Myocyte (in vitro differentiated cells): ENCODE measurements at regions not wholly inside any gene's neighbourhood (a gene's known extent, or its start where the extent isn't known, plus 50 kb on each side); places are given as distances from the start of the nearest gene placed in this dataset.
"Not testable (repeated sequence)": the region's sequence is repeated elsewhere in the genome, so short reads cannot be mapped to it uniquely, and the experiment has no call there.

Source experiments
- DNase-seq: peaks from one replicate; pipeline ENCODE4 v3.0.0-alpha.2; 2012; ENCODE audit warnings: low read depth

DNA sequence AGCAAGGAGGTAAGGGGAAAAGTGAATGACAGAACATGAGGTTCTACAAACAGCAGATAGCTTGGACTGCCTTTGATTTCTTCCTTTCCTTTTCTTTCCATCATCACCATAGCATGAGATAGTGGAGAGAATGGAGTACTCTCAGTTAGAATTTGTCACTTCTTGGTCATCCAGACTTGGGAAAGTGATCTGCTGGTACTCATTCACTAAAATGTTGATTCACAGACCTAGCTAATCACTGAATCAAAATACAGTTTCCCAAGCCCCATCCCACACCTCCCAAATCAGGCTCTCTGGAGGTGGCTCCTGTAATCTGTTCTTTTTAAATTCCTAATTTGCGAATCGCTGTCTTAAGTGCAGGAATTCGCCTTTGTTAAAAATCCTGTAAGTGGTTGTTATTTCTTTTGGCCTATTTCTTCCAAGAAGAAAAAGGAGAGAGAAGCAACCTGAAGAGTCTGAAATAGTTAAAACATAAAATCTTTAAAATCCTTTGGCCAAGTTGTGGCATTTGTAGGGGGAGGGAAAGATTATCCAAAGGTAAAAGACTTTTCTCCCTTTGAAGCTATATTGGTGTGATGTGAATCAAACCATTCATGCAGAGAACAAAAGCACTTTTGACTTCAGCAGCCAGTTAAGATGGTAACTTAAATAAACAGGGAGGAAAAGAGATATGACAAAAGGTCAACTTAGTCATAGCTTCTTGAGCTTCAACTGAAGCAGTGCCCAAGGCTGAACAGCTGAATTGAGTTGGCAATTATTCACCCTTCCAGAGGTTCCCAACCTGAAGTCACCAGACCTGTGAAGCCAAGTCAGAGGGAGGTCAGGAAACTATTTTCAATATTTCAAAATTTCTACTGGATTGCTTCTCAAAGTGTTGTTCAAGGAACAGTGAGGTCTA lies 255.1 kb upstream of the KRR1 start:
- peak; percentile 55 for DNase-seq

GRCh38 chr12:75765170-75766059 lies 254.0 kb upstream of the KRR1 start:
- no peak for DNase-seq

DNA sequence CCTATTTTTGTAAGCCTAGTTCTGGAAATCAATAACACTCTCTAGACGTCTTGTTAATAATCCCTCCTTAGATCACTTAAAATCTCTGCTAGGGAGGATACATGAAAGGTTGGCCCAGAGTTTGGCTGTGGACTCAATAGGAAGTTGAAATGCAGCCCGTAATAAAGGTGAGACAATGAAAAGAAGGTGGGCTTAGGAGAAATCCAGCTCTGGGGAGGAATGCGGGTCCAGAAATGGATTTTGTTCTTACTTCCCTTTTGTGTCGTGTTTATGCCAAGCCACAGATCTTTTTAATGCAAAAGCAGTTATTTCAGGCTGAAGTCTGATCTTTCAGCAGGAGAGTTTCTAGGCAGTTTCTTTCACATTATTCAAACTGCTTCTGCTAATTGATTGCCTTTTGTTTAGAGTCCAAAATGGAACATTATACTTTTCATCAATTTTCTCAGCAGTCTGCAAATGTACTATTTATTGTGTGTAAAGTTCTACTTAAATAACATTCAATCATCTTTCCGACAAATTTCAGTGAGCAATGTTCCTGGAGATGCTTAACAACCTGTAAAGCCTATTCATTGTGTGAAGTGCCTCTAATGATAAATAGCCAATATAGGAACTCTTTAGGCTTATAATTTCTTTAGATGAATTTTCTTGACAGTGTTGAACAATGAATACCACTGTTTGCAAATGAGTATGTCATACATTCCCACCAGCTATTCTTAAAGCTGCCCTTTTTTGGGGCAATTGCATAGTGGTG lies 252.9 kb upstream of the KRR1 start:
- no peak for DNase-seq

DNA sequence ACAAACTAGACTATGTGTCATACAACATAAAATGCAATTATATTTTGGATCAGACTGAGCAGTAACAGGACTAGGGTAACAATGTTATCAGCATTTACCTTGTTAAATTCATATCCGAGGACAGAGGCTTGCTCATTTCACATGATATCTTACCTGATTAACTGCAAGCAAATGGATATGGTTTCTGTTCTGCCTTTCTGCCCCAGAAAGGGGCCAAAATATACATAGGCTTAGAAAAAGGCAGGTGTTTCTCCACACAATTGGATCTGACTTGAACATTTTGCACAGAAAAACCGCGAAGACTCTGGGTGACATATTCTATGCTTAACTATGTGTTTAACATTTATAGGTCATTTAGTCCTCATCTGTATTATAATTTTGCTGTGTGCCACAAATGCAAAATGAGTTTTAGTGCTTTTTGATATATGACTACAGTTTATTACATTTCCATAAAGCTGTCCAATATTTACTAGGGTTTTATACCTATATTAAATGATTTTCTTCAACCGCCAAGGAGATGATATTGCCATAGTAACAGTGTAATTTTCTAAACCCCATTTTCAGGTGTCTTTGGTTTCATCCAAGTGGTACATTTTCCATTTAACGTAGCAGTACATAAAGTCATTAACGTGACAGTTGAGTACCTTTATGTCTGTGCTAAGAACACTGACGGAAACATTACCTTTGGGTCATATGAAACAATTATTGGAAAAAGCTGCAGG lies 249.3 kb upstream of the KRR1 start:
- DNase-seq: no peak

DNA sequence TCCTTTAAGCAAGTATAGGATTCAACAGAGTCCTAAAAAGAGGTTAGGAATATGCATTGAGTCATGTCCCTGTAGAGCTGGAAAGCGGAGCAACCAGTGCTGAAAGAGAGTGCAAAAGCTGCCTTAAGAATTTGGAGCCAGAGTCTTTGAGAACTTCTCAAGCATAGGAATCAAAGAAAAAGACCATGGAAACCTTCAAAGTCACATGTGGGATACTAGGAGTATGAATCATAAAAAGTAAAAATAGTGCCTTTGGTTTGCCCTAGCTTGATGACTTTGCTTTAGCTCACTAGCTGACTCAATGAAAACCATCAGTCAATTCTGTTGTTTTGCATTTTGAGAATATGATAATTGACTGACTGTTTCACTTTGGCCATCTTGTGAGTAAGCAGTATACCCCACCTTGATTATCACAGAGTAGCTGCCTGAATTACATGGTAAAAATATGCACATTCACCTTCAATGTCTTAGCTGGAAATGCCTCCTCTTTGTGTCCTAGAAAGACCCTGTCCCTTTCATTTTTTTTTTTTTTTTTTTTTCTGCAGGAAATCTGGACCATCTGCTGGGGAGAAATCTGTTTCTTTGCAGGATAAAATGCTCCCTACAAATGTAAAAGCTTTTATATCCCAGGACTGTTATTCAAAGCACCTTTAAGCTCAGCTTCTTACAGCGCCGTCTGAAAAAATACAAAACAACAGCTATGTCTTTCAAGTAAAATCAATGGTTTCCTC lies 248.6 kb upstream of the KRR1 start:
- peak; percentile 66 for DNase-seq

GRCh38 chr12:75759196-75759595 lies 247.8 kb upstream of the KRR1 start:
- no peak for DNase-seq

DNA sequence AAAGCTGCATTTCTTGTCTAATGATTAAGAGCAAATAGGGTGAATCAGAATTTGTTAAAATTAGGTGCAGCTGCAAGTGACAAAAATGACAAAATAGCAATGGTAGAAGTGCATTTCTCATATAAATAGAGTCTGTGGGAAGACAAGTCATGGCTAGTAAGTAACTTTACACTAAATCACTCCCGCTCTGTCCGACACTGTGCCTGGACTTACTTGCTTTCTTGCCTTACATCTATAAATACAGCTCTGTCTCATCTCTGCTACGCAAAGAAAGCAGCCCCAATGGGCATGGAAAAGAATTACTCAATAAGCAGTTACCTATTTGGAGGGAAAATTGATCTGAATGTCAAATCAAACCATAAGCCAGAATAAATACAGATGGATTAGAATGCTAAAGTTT lies 245.4 kb upstream of the KRR1 start:
- no peak for DNase-seq

DNA sequence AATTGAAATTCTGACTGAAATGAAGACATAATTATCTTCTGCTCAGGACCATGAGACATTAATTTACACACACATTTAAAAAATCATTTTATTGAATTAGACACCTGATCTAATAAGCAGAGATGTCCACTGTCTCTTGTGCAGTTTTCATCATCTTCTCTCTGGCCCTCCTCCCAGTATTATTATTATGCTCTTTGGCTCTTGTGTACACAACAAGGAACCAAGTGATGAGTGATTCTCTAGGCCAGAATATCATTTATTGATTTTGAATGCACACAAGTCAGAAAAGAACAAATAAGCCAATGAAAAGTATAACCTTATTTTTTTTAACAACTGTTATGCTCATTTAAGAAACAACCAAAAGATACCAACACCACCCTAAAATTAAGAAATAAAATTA lies 244.7 kb upstream of the KRR1 start:
- DNase-seq: no peak

DNA sequence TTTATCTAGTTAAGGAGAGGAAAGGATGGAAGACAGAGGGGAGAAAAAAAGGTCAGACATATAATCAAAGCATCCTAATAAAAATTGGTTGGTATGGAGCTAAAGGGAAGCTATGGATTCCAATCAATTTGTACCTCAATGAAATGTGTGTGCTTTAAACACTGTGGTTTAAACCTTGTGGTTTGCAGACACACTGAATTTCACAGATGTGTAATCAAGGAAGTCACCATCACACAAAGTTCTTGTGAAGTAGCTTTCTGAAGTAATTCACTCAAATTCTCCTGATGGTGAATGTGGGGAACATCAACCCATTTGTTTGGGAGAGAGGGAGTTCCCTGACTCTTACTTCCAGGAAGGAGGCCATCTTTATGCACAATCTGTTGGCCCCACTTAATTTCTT lies 243.3 kb upstream of the KRR1 start:
- no peak for DNase-seq

DNA sequence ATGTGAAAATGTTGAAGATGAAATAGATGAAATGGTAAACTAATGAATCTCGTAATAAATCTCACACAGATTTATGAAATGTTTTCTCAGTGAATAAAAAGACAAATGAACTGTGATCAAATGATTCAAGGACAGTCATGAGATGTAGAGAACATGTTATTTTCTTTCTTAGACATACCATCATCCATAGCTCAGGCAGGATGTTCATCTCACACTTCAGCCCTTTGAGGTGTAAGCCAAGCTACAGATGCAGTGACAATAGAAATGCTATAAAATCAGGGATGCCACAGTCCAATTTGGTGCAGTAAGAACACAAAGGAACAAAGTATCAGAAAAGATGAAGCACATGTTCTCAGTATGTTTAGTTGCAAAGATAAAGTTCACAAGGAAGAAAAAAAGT lies 242.7 kb upstream of the KRR1 start:
- no peak for DNase-seq

- no peak for DNase-seq
Observed at GRCh38 chr12:75751769-75752471, 240.5 kb upstream of the KRR1 start.

DNA sequence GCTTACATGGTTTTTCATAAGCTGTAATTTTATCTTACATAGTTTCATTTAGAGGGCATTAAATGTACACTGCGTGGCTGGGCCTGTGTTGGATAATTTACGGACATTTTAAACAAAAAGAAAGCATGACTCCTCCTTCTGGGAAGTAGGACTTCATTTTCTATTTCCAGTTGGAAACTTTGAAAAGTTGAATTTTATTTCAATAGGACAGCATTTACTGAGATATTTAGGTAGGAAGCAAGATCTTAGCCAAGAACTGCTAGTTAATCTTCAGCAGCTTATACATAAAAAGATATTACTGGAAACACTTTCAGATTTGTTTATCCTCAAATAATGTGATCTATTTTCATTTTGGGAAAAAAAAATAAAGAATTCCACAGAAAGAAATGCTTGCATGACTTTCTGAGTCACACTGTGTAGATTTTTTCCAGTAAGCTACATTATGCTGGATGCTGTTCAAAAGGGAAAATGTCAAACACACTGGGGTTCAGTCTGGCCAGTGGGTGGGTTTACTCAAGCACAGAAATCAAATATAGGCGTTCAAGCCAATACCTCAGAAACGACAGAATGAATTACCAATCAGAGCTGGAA lies 239.4 kb upstream of the KRR1 start:
- peak; percentile 18 for DNase-seq

DNA sequence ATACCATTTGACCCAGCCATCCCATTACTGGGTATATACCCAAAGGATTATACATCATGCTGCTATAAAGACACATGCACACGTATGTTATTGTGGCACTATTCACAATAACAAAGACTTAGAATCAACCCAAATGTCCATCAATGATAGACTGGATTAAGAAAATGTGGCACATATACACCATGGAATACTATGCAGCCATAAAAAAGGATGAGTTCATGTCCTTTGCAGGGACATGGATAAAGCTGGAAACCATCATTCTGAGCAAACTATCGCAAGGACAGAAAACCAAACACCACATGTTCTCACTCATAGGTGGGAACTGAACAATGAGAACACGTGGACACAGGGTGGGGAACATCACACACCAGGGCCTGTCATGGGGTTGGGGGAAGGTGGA lies 237.6 kb upstream of the KRR1 start:
- DNase-seq: not testable (repeated sequence)

GRCh38 chr12:75748136-75748535 lies 236.7 kb upstream of the KRR1 start:
- no peak for DNase-seq

- peak; percentile 33 for DNase-seq
Observed at GRCh38 chr12:75747572-75748021, 236.2 kb upstream of the KRR1 start.

DNA sequence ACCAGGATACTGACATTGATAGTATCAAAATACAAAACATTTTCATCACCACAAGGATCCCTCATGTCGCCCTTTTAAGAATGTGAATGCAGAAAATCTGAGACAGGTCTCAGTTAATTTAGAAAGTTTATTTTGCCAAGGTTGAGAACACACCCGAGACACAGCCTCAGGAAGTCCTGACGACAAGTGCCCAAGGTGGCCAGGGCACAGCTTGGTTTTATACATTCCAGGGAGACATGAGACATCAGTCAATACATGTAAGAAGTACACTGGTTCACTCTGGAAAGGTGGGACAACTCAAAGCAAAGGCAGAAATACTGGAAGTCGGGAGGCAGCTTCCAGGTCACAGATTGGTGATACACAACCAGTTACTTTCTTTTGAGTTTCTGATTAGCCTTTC lies 235.2 kb upstream of the KRR1 start:
- DNase-seq: no peak

GRCh38 chr12:75744607-75745256 lies 233.3 kb upstream of the KRR1 start:
- DNase-seq: no peak

DNA sequence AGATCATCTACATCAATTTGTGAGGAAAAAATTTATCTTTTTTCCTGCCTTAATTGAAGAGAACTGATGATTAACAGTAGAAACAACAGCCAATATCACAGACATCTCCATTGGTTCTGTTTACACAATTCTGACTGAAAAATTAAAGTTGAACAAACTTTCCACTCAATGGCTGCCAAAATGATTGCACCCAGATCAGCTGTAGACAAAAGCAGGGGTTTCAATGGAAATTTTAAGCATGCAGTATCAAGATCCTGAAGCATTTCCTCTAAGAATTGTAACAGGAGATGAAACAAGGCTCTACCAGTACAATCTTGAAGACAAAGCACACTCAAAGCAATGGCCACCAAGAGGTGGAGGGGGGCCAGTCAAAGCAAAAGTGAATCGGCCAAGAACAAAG lies 231.6 kb upstream of the KRR1 start:
- no peak for DNase-seq

DNA sequence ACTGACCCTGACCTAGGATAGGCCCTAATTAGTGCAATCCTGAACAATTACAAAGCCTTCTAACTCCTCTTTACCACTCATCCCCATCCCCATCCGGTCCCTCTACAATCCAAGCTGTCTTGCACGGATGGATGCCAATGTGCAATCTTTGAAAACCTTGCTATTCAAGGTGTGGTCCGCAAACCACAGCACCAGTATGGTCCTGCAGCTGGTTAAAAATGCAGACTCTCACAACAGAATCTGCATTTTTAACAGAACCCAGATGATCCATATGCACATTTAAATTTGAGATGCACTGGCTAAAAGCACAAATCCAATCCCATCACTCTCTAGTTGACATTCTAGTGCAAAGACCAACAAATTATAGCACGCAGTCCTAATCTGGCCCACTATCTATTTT lies 230.6 kb upstream of the KRR1 start:
- DNase-seq: no peak
